ENCODE measurements at regions not wholly inside any gene's neighbourhood (a gene's known extent, or its start where the extent isn't known, plus 50 kb on each side); places are given as distances from the start of the nearest gene placed in this dataset.

- H3K4me1 ChIP-seq (ENCODE audit: control insufficient read depth in 1 of 2, low read depth in 2 of 2): no peaks in the 10 kb centered on the region
- ATAC-seq (ENCODE audit: insufficient number of reproducible peaks, low FRiP score, low read depth) (no peak), DNase-seq (ENCODE audit: low spot score) (no peak)
- H3K36me3 ChIP-seq: no peaks in the 10 kb centered on the region
- H3K27me3 ChIP-seq (replicated peaks; ENCODE audit: insufficient read depth): no peaks in the 10 kb centered on the region
- no peaks in the 10 kb centered on the region for H3K9me3 ChIP-seq
- no peak overlapping the region for H3K27ac ChIP-seq
- H3K4me3 ChIP-seq: no peak overlapping the region
- TF ChIP-seq CTCF (IDR thresholded peaks at IDR 0.05): no peak
Observed at GRCh38 chr11:127474766-127475165, 474.2 kb upstream of the KIRREL3 start.

GRCh38 chr11:127472505-127472904, 471.9 kb upstream of the KIRREL3 start:
- no peaks in the 10 kb centered on the region for H3K4me1 ChIP-seq (ENCODE audit: control insufficient read depth in 1 of 2, low read depth in 2 of 2)
- DNase-seq (ENCODE audit: low spot score) (no peak), ATAC-seq (ENCODE audit: insufficient number of reproducible peaks, low FRiP score, low read depth) (no peak)
- H3K27ac ChIP-seq: no peak overlapping the region
- H3K9me3 ChIP-seq: no peaks in the 10 kb centered on the region
- H3K36me3 ChIP-seq: no peaks in the 10 kb centered on the region
- H3K27me3 ChIP-seq (replicated peaks; ENCODE audit: insufficient read depth): no peaks in the 10 kb centered on the region
- H3K4me3 ChIP-seq: no peak overlapping the region
- no peak for TF ChIP-seq CTCF (IDR thresholded peaks at IDR 0.05)

- DNase-seq (ENCODE audit: low spot score) (no peak), ATAC-seq (ENCODE audit: insufficient number of reproducible peaks, low FRiP score, low read depth) (no peak)
- Histone ChIP-seq H3K27ac (no peak overlapping the region), H3K36me3 (no peaks in the 10 kb centered on the region), H3K9me3 (no peaks in the 10 kb centered on the region), H3K4me3 (no peak overlapping the region), H3K27me3 (replicated peaks; ENCODE audit: insufficient read depth) (no peaks in the 10 kb centered on the region), H3K4me1 (ENCODE audit: control insufficient read depth in 1 of 2, low read depth in 2 of 2) (no peaks in the 10 kb centered on the region)
- no peak for TF ChIP-seq CTCF (IDR thresholded peaks at IDR 0.05)
Observed at GRCh38 chr11:127471662-127472061, 471.1 kb upstream of the KIRREL3 start.

GRCh38 chr11:127470306-127470884, 469.8 kb upstream of the KIRREL3 start:
- no peak overlapping the region for H3K27ac ChIP-seq
- ATAC-seq (ENCODE audit: insufficient number of reproducible peaks, low FRiP score, low read depth) (no peak), DNase-seq (ENCODE audit: low spot score) (no peak)
- no peaks in the 10 kb centered on the region for H3K4me1 ChIP-seq (ENCODE audit: control insufficient read depth in 1 of 2, low read depth in 2 of 2)
- no peak for TF ChIP-seq CTCF (IDR thresholded peaks at IDR 0.05)
- no peaks in the 10 kb centered on the region for H3K27me3 ChIP-seq (replicated peaks; ENCODE audit: insufficient read depth)
- H3K9me3 ChIP-seq: no peaks in the 10 kb centered on the region
- H3K36me3 ChIP-seq: no peaks in the 10 kb centered on the region
- no peak overlapping the region for H3K4me3 ChIP-seq

- Histone ChIP-seq H3K27me3 (replicated peaks; ENCODE audit: insufficient read depth) (no peaks in the 10 kb centered on the region), H3K4me3 (no peak overlapping the region), H3K27ac (no peak overlapping the region), H3K36me3 (no peaks in the 10 kb centered on the region), H3K9me3 (no peaks in the 10 kb centered on the region), H3K4me1 (ENCODE audit: control insufficient read depth in 1 of 2, low read depth in 2 of 2) (no peaks in the 10 kb centered on the region)
- DNase-seq (ENCODE audit: low spot score): no peak
- no peak for TF ChIP-seq CTCF (IDR thresholded peaks at IDR 0.05)
- no peak for ATAC-seq (ENCODE audit: insufficient number of reproducible peaks, low FRiP score, low read depth)
Observed at GRCh38 chr11:127464325-127464724, 463.8 kb upstream of the KIRREL3 start.
